AG09309 (cell line): ENCODE measurements at regions not wholly inside any gene's neighbourhood (a gene's known extent, or its start where the extent isn't known, plus 50 kb on each side); places are given as distances from the start of the nearest gene placed in this dataset.
A peak's percentile ranks its signal among the peaks of the same experiment; 100 is the strongest.

Experiments used
- DNase-seq: peaks from one replicate; pipeline ENCODE4 v3.0.0-alpha.2; 2010; ENCODE audit warnings: low read depth
- H3K4me3 ChIP-seq: 2 replicates; pipeline ENCODE4 v1.5.1; 2011; ENCODE audit warnings: mild to moderate bottlenecking, low read depth, low read length, moderate library complexity; ENCODE audit not compliant: control insufficient read depth
- CTCF ChIP-seq: IDR thresholded peaks from 2 replicates; pipeline ENCODE4 v1.5.1; 2011; ENCODE audit warnings: mild to moderate bottlenecking, low read depth, low read length, inconsistent platforms; ENCODE audit not compliant: insufficient read depth, control insufficient read depth; ENCODE audit errors: missing control alignments

- H3K4me3 ChIP-seq: no peak overlapping the region
- DNase-seq: no peak
- TF ChIP-seq CTCF: no peak
Measured at GRCh38 chrX:82208975-82209374, 1007.1 kb downstream of the SH3BGRL start.

GRCh38 chrX:82218361-82218760 lies 1016.5 kb downstream of the SH3BGRL start:
- DNase-seq: no peak
- peak; percentile 15 for TF ChIP-seq CTCF
- no peak overlapping the region for H3K4me3 ChIP-seq

GRCh38 chrX:82219129-82219528 lies 1017.2 kb downstream of the SH3BGRL start:
- no peak for TF ChIP-seq CTCF
- no peak overlapping the region for H3K4me3 ChIP-seq
- no peak for DNase-seq

- no peak for DNase-seq
- no peak for TF ChIP-seq CTCF
- no peak overlapping the region for H3K4me3 ChIP-seq
Measured at GRCh38 chrX:82224961-82225360, 1023.1 kb downstream of the SH3BGRL start.

- DNase-seq: no peak
- H3K4me3 ChIP-seq: no peak overlapping the region
- TF ChIP-seq CTCF: no peak
Measured at GRCh38 chrX:82230013-82230412, 1028.1 kb downstream of the SH3BGRL start.

- DNase-seq: no peak
- TF ChIP-seq CTCF: no peak
- H3K4me3 ChIP-seq: no peak overlapping the region
Measured at GRCh38 chrX:82232679-82233078, 1030.8 kb downstream of the SH3BGRL start.

- H3K4me3 ChIP-seq: no peak overlapping the region
- TF ChIP-seq CTCF: no peak
- DNase-seq: no peak
Measured at GRCh38 chrX:82237328-82237727, 1035.4 kb downstream of the SH3BGRL start.
